ENCODE measurements at regions not wholly inside any gene's neighbourhood (a gene's known extent, or its start where the extent isn't known, plus 50 kb on each side); places are given as distances from the start of the nearest gene placed in this dataset.

DNA sequence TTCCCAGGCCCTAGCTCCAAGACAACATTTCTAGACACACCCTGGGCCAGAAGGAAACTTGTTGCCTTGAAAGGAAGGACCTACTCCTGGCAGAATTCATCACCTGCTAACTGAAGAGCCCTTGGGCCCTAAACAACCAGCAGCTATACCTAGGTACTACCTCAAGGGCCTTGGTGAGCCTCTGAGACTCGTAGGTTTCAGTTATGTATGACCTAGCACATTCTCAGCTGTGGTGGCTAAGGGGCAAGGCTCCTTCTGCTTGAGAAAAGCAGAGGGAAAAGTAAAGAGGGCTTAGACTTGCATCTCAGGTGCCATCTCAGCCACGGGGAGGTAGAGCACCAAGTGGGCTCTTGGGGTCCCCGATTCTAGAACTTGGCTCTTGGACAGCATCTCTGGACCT lies 132.3 kb upstream of the NHSL1 start (continued):
- no peak for TF ChIP-seq MYC (IDR thresholded peaks at IDR 0.05; ENCODE audit: insufficient read depth, insufficient read length, insufficient replicate concordance, low read length, severe bottlenecking)
- no peak for TF ChIP-seq FOS (IDR thresholded peaks at IDR 0.05; ENCODE audit: borderline replicate concordance, extremely low read depth, insufficient read length)
- TF ChIP-seq FOXM1 (IDR thresholded peaks at IDR 0.05; ENCODE audit: low read depth, low read length) = no peak

DNA sequence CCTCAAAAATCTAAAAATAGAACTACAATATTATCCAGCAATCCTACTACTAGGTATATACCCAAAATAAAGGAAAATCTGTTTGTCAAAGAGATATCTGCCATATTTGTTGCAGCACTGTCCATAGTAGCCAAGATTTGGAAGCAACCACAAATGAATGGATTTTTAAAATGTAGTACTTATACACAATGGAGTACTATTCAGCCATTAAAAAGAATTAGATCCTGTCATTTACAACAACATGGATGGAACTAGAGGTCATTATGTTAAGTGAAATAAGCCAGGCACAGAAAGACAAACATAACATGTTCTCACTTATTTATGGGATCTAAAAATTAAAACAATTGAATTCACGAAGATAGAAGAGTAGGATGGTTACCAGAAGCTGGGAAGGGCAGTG lies 135.7 kb upstream of the CCDC28A start:
- DNase-seq (ENCODE audit: low read depth, low spot score) = no peak
- no peak overlapping the region for H3K27ac ChIP-seq (ENCODE audit: control insufficient read depth, insufficient read depth)
- POLR2A ChIA-PET = interaction anchor here (0.6 to 3.3 kb wide), 7 partner anchors 9 to 173 kb away, joined by 3 to 31 read pairs (median 6); no protein-coding TSS in a partner anchor
- no peak overlapping the region for H3K4me2 ChIP-seq (ENCODE audit: control insufficient read depth, insufficient read depth)
- H3K79me2 ChIP-seq (ENCODE audit: control insufficient read depth, insufficient read depth, low read length) = no peaks in the 10 kb centered on the region
- H3K9me3 ChIP-seq (replicated peaks; ENCODE audit: control insufficient read depth, insufficient read depth, low read length) = no peaks in the 10 kb centered on the region
- H4K20me1 ChIP-seq (ENCODE audit: control insufficient read depth, insufficient read depth) = no peaks in the 10 kb centered on the region
- FAIRE-seq = no peak
- SMC1A ChIA-PET (ENCODE audit: uncharacterized antibody, unreplicated experiment) = interaction anchor here (1.0 to 4.4 kb wide), 12 partner anchors 10 to 134 kb away, joined by 3 to 46 read pairs (median 9); no protein-coding TSS in a partner anchor
- no peak overlapping the region for H2AFZ ChIP-seq (ENCODE audit: control insufficient read depth, low read depth, low read length)
- H3K9ac ChIP-seq (ENCODE audit: control insufficient read depth, insufficient read depth, low read length) = no peak overlapping the region
- H3K4me1 ChIP-seq (ENCODE audit: control insufficient read depth, insufficient read depth, low read length) = no peaks in the 10 kb centered on the region
- WGBS (ENCODE audit: insufficient coverage, insufficient replicate concordance, low lambda C conversion rate, missing lambda C conversion rate) = 0% methylated on average over 1 of the region's 1 CpG
- no peak overlapping the region for H3K4me3 ChIP-seq
- RAD21 ChIA-PET (ENCODE audit: unreplicated experiment) = interaction anchor here (1.2 to 3.6 kb wide), 6 partner anchors 13 to 128 kb away, joined by 3 to 24 read pairs (median 14); no protein-coding TSS in a partner anchor
- no peaks in the 10 kb centered on the region for H3K36me3 ChIP-seq (ENCODE audit: control insufficient read depth in 2 of 2, insufficient read depth in 2 of 2, low read length in 1 of 2)
- intact Hi-C loops (cut with micrococcal nuclease; ENCODE audit: unreplicated experiment) = no loop called here
- in situ Hi-C loops (cut with MboI) = no loop called here
- BruUV-seq (replicated peaks) = no TSS peak
- CTCF ChIA-PET = interaction anchor here (1.1 to 4.0 kb wide), 6 partner anchors 12 to 54 kb away, joined by 3 to 29 read pairs (median 6); no protein-coding TSS in a partner anchor
- H3K27me3 ChIP-seq (replicated peaks in 1 of 2; ENCODE audit: control insufficient read depth in 2 of 2, insufficient read depth in 2 of 2, low read length in 1 of 2) = no peaks in the 10 kb centered on the region
- ATAC-seq = no peak
- TF ChIP-seq TCF3 (IDR thresholded peaks at IDR 0.05; ENCODE audit: borderline replicate concordance, insufficient read depth, low read depth, low read length) (no peak), IKZF2 (IDR thresholded peaks at IDR 0.05) (0 out of 4 replicates have a peak, but pooled peaks of 1 of the 2 experiments have one; percentile 18), ZNF24 (IDR thresholded peaks at IDR 0.05) (no peak), CEBPB (IDR thresholded peaks at IDR 0.05; ENCODE audit: borderline replicate concordance in 1 of 2, low read depth in 2 of 2, low read length in 2 of 2) (no peak), ZNF622 (IDR thresholded peaks at IDR 0.05) (no peak)
- TF ChIP-seq, protein P1, sequence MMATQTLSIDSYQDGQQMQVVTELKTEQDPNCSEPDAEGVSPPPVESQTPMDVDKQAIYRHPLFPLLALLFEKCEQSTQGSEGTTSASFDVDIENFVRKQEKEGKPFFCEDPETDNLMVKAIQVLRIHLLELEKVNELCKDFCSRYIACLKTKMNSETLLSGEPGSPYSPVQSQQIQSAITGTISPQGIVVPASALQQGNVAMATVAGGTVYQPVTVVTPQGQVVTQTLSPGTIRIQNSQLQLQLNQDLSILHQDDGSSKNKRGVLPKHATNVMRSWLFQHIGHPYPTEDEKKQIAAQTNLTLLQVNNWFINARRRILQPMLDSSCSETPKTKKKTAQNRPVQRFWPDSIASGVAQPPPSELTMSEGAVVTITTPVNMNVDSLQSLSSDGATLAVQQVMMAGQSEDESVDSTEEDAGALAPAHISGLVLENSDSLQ (IDR thresholded peaks at IDR 0.05) = no peak
- TF ChIP-seq, protein P2, sequence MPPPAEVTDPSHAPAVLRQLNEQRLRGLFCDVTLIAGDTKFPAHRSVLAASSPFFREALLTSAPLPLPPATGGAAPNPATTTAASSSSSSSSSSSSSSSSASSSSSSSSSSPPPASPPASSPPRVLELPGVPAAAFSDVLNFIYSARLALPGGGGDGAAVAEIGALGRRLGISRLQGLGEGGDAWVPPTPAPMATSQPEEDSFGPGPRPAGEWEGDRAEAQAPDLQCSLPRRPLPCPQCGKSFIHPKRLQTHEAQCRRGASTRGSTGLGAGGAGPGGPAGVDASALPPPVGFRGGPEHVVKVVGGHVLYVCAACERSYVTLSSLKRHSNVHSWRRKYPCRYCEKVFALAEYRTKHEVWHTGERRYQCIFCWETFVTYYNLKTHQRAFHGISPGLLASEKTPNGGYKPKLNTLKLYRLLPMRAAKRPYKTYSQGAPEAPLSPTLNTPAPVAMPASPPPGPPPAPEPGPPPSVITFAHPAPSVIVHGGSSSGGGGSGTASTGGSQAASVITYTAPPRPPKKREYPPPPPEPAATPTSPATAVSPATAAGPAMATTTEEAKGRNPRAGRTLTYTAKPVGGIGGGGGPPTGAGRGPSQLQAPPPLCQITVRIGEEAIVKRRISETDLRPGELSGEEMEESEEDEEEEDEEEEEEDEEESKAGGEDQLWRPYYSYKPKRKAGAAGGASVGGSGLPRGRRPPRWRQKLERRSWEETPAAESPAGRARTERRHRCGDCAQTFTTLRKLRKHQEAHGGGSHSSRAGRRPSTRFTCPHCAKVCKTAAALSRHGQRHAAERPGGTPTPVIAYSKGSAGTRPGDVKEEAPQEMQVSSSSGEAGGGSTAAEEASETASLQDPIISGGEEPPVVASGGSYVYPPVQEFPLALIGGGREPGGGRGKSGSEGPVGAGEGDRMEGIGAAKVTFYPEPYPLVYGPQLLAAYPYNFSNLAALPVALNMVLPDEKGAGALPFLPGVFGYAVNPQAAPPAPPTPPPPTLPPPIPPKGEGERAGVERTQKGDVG (CRISPR knock-in tag; IDR thresholded peaks at IDR 0.05) = no peak
- TF ChIP-seq, protein P3, sequence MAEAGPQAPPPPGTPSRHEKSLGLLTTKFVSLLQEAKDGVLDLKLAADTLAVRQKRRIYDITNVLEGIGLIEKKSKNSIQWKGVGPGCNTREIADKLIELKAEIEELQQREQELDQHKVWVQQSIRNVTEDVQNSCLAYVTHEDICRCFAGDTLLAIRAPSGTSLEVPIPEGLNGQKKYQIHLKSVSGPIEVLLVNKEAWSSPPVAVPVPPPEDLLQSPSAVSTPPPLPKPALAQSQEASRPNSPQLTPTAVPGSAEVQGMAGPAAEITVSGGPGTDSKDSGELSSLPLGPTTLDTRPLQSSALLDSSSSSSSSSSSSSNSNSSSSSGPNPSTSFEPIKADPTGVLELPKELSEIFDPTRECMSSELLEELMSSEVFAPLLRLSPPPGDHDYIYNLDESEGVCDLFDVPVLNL (IDR thresholded peaks at IDR 0.05; ENCODE audit: low read depth, low read length) = no peak
- TF ChIP-seq, protein P4, sequence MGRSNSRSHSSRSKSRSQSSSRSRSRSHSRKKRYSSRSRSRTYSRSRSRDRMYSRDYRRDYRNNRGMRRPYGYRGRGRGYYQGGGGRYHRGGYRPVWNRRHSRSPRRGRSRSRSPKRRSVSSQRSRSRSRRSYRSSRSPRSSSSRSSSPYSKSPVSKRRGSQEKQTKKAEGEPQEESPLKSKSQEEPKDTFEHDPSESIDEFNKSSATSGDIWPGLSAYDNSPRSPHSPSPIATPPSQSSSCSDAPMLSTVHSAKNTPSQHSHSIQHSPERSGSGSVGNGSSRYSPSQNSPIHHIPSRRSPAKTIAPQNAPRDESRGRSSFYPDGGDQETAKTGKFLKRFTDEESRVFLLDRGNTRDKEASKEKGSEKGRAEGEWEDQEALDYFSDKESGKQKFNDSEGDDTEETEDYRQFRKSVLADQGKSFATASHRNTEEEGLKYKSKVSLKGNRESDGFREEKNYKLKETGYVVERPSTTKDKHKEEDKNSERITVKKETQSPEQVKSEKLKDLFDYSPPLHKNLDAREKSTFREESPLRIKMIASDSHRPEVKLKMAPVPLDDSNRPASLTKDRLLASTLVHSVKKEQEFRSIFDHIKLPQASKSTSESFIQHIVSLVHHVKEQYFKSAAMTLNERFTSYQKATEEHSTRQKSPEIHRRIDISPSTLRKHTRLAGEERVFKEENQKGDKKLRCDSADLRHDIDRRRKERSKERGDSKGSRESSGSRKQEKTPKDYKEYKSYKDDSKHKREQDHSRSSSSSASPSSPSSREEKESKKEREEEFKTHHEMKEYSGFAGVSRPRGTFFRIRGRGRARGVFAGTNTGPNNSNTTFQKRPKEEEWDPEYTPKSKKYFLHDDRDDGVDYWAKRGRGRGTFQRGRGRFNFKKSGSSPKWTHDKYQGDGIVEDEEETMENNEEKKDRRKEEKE (IDR thresholded peaks at IDR 0.05) = no peak
- TF ChIP-seq, protein P5, sequence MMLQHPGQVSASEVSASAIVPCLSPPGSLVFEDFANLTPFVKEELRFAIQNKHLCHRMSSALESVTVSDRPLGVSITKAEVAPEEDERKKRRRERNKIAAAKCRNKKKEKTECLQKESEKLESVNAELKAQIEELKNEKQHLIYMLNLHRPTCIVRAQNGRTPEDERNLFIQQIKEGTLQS (IDR thresholded peaks at IDR 0.05; ENCODE audit: borderline replicate concordance, extremely low read depth, low read depth, low read length) = no peak

All from GM12878 (cell line).